Stimulated activated CD4-positive, alpha-beta T cell treated with anti-CD3 and anti-CD28 coated beads, Interleukin-15, amount 100 ng/mL, for 24 hours (primary cell): ENCODE measurements at regions not wholly inside any gene's neighbourhood (a gene's known extent, or its start where the extent isn't known, plus 50 kb on each side); places are given as distances from the start of the nearest gene placed in this dataset.

Experiments
- DNase-seq: peaks from one replicate; pipeline ENCODE4 v3.0.0-alpha.2; 2020

DNA sequence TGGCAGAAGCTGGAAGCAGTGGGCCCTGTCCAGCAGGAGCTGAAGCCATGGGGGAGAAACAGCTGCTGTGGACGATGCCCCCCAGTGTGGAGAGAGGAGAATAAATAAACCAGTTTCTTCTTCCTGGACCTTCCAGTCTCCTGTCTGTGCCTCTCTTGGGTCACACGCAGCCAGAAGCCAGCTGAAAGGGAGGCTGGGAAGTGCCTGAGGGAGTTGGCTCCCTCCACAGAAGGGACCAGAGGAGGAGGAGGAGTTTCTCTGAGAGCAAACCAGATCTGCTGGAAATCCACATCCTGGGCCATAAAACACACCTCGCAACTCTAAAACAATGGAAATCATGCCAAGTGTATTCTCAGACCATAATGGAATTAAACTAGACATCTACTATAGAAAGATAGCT is 577.0 kb downstream of the CDH26 start:
- no peak for DNase-seq

DNA sequence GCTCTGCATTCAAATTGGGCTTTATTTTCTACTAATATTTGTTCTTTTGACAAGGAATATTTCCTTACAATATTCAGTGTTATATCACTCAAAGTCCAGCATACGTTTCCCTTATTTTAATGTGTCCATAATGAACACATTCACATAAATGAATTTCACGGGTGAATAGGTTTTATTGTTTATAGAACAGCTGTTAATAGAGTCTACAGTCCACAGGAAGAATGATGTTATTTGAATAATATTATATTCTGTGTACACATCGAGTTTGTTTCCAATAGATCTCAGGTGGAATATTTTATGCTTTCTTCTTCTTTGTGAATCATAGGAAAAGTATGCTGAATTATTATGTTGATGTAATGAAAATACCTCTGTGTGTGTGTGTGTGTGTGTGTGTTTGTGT is 582.4 kb downstream of the CDH26 start:
- no peak for DNase-seq

DNA sequence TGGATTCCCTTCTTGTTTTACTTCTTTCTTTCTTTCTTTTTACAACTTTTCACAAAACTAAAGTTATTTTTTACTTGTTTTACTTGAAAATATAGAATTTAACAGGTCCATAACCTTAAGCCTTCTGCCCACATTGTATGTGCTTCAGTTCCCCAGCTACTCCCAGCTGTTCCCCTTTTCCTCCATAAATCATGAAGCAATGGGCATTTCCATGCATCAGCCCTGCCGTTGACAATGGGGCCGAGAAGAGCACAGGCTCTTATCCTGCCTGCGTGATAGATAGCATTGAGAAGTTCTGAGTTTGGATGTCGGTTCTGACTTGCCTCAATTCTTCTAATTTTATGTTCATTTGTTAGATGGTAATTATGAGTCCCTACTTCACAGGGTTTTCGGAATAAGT is 583.8 kb downstream of the CDH26 start:
- DNase-seq = no peak

DNA sequence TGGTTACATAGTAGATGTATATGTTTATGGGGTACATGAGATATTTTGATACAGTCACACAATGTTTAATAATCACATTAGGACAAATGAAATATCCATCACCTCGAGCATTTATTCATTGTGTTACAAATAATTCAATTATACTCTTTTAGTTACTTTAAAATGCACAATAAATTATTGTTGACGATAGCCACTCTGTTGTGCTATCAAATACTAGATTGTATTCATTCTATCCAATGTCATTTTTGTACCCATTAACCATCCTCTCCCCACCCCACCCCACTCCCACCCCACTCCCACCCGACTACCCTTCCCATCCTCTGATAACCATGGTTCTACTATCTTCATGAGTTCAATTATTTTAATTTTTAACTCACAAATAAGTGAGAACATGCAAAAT is 585.4 kb downstream of the CDH26 start:
- no peak for DNase-seq

DNA sequence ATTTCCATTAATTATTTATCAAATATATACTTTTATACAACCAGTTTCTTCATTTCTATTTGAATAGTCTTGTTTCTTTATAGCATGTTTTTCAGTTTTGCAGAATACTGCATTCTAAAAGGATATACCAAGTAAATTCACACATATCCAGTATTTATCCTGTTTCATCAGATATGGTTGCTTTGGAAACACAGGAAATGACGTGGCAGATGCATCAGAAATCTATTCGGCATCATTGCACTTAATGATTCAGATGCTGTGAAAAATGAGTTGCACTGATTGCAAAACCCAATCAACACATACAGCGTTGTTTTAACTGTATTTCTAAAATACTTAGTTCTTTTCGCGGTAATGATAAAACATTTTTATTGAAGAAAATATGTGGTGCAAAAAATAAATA is 594.9 kb downstream of the CDH26 start:
- DNase-seq = no peak

GRCh38 chr20:60558486-60558885 is 600.3 kb downstream of the CDH26 start:
- DNase-seq = no peak

- DNase-seq = no peak
Observed at GRCh38 chr20:60559462-60559861, 601.2 kb downstream of the CDH26 start.

- DNase-seq = no peak
Observed at GRCh38 chr20:60561052-60561451, 602.8 kb downstream of the CDH26 start.

GRCh38 chr20:60565083-60565482 is 606.9 kb downstream of the CDH26 start:
- DNase-seq = no peak

DNA sequence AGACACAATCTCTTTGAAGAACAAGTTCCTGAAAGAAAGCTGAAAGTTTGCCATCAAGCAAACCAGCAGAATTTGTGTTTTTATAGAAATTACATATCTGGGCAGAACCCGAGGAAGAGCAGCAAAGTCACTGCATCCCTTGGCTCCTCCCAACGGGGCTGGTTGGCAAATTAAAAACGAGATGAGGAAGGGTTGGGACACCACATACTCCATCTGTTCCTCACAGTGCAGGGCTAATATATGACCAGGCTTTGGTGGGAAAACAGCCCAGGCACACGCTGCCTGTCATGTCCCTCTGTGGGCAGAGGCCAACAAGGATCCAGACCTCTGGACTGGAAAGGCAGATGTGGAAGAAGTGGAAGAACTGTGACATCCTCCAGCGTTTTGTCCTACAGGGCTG is 607.3 kb downstream of the CDH26 start:
- no peak for DNase-seq

DNA sequence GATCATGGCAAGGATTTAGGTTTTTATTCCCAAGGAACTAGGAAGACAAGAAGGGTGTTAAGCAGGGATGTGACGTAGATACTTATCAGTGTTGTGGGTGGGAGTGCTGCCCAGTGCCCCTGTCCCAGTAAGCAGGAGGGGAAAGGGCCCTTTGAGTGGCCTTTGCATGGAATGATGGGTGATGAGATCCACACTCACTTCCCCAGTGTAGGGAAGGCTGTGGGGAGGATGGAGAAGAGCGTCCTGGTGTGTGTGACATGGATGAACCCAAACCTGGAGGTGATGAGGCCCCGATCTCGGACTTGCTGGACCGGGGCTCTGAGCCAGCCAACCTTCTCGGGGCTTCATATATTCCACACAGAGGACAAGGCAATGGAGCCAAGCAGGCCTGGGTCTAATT is 610.9 kb downstream of the CDH26 start:
- DNase-seq = no peak

GRCh38 chr20:60570481-60571277 is 612.5 kb downstream of the CDH26 start:
- no peak for DNase-seq

DNA sequence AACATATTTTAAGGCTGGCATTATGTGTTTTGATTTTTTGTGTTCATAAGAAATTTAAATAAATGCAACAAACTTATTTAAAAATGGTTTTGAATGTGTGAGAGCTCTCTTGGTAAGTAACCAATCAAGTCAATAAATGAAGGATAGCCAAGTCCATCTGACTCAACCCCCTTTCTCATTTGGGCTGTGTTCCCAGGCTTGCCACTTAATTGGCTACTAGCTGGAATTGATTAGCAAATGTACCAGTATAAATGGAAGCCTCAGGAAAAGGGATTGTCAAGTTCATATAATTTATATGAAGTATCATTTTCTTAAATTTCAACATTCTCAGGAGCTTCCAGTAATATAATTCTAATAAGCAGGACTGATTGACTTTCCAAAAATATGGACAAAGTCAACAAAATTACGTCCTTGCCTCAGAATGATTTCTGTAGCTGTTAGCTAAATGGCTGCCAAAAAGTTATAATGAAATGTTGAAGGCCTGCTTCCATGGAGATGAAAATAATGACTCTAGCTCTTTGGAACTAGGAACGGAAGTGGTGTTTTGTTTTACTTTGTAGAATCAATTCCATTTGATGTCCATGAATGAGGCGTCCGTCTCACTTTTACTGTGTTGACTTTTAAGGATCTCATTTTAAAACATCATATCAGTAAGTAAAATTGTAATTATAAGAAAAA is 614.9 kb downstream of the CDH26 start:
- DNase-seq = no peak

DNA sequence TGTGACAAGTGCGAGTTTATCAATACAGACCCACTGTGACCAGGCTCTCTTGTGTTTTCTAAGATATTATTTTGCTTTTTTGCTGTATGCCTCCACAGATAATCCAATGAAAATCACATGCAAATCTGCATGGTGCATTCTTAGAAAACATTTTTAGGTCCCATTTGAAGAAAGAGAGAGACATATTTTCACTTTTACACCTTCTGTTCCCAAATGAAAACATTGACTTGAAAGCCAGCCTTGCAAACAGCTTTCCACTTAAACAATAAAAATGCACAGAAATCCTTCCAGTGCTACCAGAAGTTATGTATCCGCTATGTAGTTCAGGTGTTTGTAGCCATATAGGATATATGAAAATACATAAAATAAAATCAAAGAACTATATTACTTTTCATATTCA is 618.0 kb downstream of the CDH26 start:
- no peak for DNase-seq

DNA sequence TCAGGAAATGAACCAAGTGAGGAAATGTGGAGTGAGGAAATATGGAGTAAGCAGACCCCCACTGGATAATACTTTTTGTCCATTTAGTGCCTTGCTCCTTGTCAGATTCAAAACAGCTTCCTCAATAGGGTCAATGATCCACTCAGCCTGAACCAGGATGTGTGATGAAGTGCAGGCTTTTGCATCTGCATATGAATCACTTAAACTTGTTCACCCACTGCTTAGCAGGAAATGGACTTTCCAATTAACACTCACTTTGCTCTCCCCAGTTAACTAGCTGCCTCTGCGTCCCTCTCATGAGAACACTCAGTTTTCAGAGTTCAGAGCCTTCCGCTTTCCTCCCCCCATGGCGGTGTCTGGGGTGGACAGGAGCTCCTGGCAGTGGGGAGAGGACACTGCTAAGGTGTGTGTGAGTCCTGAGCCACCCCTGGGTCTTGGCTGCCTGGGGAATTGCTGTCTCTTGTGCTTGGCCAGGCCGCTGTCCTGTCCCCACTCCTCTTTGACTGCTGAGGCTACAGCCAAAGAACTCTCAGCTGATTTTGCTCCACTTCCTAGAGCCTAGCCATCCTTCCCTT is 621.8 kb downstream of the CDH26 start:
- no peak for DNase-seq

DNA sequence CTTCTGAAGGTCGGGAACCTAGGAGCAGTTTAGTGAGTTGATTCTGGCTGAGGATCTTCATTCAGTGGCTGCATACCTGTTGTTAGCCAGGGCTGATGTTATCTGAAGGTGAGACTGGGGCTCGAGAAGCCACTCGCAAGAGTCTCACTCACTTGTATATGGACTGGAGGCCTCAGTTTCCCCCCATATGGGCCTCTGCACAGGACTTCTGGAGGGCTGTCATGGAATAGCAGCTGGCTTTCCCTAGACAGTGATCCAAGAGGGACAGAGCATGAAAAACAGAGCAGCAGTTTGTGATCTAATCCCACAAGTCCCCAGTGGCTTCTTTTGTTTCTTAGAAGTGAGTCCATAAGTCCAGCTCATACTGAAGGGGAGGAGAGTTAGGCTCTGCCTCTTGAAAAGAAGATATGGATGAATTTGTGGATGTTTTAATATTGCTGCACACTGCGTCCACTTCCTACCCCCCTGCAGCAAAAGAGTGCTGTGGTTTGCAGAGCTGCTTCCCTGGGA is 623.4 kb downstream of the CDH26 start:
- DNase-seq = no peak

GRCh38 chr20:60583741-60584140 is 625.5 kb downstream of the CDH26 start:
- DNase-seq = no peak

GRCh38 chr20:60584221-60584620 is 626.0 kb downstream of the CDH26 start:
- no peak for DNase-seq

GRCh38 chr20:60585651-60586050 is 627.4 kb downstream of the CDH26 start:
- DNase-seq = no peak

- DNase-seq = no peak
Observed at GRCh38 chr20:60586269-60587050, 628.2 kb downstream of the CDH26 start.

- no peak for DNase-seq
Observed at GRCh38 chr20:60587986-60588385, 629.8 kb downstream of the CDH26 start.

- no peak for DNase-seq
Observed at GRCh38 chr20:60589623-60590022, 631.4 kb downstream of the CDH26 start.

DNA sequence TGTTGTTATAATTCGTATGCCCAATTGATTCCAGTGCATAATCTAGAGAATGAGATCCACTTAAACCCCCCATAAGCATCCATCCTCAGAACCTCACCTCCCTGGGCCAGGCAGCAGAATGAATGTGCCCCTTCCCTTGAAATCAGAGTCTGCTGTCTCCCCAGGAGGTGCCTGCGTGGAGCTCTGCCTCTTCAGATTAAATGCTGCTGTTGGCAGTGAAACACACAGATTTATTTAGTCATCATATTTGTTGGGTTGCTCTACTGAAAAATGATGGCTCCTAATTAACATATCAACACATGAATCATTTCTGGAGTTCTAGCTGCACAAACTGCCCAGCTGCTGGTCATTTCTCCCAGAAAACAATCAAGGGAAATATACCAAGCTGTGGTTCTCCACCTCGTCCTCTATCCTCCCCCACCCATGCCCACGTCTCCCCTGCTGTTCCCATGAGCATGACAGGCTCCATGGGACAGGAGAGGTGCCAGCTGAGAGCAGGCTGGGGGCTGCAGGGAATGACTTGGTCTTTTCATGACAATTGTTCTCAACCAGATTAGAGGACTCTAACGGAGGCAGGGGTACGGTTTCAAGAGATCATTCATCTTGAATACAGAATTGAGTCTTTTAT is 633.1 kb downstream of the CDH26 start:
- DNase-seq = no peak
